HG03159 (cell line): ENCODE measurements at regions not wholly inside any gene's neighbourhood (a gene's known extent, or its start where the extent isn't known, plus 50 kb on each side); places are given as distances from the start of the nearest gene placed in this dataset.

ENCODE experiments used
- ATAC-seq: cut with Tn5 transposase; IDR thresholded peaks from one replicate; pipeline ENCODE4 v1.9.1; 2021; ENCODE audit warnings: mild to moderate bottlenecking, moderate library complexity; ENCODE audit not compliant: unreplicated experiment

- no peak for ATAC-seq
Measured at GRCh38 chr15:35768949-35769348, 223.0 kb upstream of the DPH6 start.

- no peak for ATAC-seq
Measured at GRCh38 chr15:35769656-35770055, 223.7 kb upstream of the DPH6 start.

DNA sequence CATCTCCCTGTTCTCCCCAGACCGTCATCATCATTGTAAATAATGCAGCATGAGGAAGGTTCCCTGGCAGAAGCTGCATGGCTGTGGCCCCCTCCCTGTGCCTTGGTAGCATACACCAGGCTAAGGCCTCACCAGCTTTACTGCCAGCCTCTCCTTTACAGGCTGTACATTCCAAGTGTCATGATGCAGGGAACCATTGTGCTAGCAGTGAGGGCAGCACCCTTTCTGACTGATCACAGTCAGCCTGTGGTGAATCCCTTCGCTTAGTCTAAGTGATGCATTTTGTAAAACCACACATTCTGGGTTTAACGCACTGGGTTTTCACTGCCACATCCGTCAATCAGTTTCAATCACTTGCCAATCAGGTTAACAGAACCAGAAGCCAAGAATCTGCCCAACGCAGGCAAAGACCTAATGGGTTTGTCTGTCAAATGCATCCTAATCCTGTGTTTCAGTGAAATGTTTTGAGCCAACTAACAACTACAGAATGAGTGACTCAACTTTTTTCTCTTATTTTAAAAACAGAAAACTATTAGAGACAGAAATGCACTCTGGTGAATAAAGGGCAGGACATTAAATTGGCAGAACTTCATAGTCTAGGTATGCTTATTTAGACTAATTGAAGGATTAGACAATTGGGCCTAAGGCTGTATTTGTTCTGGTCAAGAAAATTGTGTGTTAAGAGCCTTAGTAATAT, 225.9 kb upstream of the DPH6 start:
- no peak for ATAC-seq

GRCh38 chr15:35774653-35775052, 228.7 kb upstream of the DPH6 start:
- no peak for ATAC-seq

GRCh38 chr15:35775471-35775870, 229.5 kb upstream of the DPH6 start:
- ATAC-seq, result no peak

DNA sequence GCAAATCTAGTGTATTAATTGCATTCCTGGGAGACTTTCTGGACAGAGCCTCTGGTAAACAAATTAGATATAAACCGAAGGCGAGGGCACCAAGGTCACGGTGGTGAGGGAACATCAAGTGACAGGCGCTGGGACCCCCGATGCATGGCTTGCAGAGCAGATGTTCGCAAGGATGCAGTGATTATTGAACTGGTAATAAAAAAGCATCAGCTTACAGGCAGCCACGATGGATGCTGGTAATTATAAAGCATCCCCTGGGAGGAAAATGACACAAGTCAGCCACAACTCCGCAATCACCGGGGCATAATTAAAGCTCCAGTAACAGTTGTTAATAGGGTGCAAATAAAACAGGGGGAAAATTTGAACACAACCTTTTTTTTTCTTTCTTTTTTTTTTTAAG, 231.1 kb upstream of the DPH6 start:
- ATAC-seq, result no peak

DNA sequence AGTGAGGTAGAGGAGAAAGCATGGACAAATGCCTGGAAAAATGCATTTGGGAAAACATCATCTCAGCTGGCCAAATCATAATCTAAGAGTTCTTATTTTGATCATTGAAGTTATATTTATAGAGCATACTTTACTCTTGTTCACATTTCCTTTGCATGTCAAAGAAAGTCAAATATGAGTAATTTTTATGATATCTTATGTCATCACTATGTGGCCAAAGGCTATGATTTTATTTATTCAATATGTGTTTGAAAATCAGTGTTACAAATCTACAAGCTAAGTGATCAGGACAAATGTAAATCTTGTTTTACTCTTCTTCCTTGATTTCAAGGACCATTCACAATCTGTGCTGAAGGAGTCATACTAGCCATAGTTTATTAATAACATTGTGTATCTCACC, 237.2 kb upstream of the DPH6 start:
- ATAC-seq, result no peak

DNA sequence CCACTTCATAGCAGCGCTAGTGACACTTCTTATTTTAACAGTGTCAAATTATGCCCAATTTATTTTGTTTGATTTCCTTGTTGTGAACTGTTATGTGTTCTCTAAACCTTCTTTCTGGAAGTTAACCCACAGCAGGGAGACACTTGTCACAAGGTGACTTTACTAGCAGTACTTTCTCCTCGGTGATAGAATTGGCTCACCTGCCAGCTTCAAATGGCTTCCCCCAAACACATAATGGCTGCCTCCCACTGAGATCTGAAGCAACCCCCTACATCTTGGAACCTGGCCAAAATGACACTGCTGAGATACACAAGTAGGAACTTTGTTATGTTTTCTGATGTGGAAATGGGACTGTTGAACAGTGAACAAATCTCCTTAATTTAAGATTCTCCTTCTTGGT, 238.8 kb upstream of the DPH6 start:
- ATAC-seq, result no peak

DNA sequence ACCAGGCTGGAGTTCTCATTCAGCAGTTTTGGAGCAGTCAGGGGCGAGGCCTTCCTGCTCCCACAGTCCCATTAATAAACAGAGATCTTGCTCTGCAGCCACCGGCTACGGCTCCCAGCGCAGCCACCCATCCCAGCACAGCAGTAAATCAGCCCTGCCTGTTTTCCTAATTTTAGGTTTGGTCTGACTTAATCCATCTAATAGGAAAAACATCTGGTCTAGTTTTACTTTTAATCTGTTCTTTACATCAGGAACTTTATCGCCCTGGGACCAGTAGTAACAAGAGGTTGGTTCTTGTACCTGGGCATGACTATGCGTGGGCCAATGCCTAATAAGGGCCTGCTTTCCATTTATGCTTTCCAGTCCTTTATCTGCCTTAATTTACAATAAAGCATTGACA, 264.0 kb upstream of the DPH6 start:
- ATAC-seq, result no peak

- no peak for ATAC-seq
Measured at GRCh38 chr15:35813573-35813972, 267.6 kb upstream of the DPH6 start.

- ATAC-seq, result no peak
Measured at GRCh38 chr15:35818846-35819245, 272.9 kb upstream of the DPH6 start.

GRCh38 chr15:35822153-35822552, 276.2 kb upstream of the DPH6 start:
- no peak for ATAC-seq

DNA sequence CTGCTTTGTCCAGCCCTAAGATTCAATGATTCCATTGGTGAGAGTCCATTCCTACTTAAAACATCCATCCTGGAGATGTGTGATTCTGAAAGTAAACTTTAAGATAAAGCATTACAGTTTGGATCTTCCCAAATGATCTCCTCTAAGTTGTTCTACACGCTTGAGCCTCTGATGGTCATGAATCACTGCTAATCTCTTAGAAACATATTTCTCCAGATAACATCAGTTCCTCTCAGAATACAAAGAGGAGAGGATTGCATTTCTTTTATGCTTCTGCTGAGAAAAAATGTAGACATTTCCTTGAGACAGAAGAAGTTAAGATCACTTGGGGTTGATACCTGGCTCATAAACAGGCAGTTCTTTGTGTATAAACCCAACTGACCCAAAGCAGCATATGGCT, 281.2 kb upstream of the DPH6 start:
- no peak for ATAC-seq

DNA sequence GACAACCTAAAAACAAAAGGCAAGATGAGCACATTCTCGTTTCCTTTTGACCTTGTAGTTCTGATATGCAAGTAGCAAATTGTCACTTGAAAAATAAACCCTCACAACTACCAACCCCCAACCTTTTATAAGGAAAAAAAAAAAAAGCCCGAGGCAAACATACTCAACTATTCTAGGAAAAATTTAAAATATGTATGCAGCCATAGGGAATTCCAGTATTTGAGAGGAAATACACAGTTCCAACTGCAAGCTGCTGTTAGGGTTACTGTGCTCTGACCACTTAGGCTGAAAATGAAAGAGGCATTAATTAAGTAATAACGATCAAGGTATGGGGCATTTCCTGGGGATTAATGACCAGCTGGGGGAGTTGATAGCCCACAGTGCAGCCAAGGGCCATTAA, 281.9 kb upstream of the DPH6 start:
- ATAC-seq, result no peak

DNA sequence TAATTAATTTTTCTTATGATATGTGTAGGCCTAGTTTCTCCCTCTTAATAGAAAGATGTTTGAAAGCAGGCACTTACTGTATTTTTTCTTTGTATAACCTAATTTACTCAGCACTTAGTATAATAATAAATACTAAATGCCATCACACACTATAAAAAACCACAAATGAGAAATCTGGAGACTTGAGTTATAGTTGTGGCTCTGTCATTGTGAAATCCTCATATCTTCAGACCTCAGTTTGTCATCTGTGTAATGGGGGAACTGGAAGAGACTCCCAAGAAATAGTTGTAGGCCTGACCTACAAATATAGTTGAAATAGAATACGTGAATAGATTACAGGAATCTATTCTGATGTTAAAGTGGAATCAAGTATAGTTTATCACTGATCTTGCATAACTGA, 287.6 kb upstream of the DPH6 start:
- no peak for ATAC-seq

DNA sequence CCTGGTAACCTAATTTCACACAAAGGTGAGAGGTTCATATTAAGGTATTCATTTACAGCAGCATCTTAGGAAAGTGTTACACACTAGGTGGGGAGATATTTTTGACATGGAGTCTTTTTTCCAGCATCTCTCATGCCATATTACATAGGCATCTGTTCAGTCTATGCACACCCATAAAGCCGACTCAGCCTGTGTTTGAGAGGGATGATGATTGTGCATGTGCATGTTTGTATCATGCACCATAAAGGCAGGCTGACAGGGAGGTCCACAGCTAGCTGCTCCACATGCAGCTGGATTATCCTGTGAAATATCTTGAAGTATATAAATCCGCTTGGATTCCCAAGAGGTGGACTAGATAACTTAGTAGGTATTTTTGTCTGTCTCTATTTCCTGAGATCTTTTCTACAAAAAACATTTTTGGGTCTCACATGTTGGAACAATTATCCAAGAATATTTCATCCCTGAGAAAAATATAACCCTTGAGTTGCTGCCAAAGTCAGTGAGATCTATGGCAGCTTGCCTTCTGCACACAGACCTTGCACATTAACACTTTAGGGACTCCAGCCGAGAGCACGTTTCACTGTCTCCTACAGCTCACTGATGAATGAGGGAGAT, 288.4 kb upstream of the DPH6 start:
- ATAC-seq, result no peak

DNA sequence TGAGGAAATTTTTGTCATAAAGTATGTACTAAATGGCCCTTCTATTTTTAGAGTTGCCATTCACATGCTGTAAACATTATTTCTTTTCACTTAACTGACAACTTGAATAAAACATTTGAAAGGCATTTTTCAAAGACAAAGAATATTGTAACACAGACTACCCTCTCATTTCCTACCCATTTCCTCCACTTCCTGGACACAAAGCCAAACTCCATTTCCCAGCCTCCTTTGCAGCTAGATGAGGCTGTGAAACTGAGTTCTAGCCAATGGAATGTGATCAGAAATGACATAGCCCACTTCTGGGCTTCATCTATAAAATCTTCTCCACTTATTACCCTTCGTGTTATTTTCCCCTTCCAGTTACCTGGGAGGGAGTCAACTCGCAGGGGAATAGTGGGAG, 288.9 kb upstream of the DPH6 start:
- ATAC-seq, result no peak

DNA sequence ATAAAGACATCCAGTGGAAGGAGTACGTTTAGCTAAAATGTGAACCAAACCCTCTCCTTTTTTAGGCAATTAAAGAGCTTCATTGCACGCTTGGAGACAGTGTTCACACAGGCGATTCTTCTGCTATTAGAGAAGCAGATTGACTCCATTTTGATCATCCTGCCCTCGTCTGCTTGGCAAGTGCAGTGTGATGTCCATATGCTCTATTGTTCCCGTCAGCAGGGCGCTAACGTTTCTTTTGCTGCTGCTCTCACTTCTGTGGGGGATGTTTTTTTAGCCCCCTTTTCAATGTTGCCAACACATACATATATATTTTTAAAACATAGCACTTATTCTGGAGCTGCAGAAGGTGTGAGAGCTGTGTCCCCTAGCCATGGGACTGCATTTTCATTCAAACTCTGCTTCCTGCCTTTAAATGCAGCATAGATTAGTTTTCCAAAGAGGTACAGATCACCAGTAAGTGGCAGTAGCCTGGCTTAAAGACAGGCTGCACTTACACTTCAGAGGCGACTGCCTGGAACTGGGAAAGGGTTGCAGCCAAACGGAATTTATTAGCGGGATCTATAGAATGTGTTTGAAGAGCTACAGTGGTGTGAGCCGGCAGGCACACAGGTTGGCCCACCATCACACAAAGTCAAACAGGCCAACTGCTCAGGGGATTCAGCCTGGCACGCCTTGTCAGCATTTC, 292.6 kb upstream of the DPH6 start:
- ATAC-seq, result no peak

DNA sequence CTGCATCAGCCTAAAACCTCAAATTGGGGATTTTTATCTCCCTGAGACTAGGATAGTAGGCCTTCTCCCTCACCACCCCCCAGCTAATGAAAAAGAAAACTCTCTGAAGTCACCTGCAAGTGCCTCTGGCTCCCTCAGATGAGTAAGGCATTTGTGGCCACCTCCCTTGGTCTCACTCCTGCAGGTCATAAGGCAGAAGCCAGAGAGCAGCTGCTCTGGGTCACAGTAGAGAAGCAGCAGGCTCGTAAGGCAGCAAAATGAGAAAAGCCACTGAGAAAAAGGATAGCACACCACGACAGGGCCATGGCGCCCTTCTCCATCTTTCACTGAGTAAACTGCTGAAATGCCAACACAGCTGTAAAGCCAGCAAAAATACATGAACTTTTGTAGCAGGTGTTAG, 296.7 kb upstream of the DPH6 start:
- ATAC-seq, result no peak

DNA sequence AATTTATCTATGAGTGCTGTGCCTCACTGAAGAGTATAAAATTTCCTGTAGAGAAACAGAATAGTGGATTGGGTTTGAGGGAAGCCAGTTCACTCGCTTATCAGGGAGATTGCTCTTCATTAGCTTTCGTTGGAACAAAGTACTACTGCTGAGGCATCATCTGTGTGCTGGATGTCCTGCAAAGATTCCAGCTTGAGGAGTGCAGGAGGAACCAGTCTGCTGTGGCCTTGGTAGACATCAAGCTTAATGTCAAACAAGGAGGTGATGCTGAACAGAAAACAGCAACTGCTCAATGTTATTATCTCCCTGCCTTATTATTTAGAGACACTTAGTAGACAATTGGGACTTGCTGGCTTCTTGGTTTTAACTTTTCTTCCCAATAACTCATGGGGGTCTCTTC, 297.5 kb upstream of the DPH6 start:
- no peak for ATAC-seq

GRCh38 chr15:35850284-35850683, 304.3 kb upstream of the DPH6 start:
- ATAC-seq, result no peak

GRCh38 chr15:35851491-35851890, 305.5 kb upstream of the DPH6 start:
- ATAC-seq, result no peak
